ENCODE measurements at regions not wholly inside any gene's neighbourhood (a gene's known extent, or its start where the extent isn't known, plus 50 kb on each side); places are given as distances from the start of the nearest gene placed in this dataset.

- Histone ChIP-seq H3K27ac (ENCODE audit: control insufficient read depth, insufficient read depth) (no peak overlapping the region), H3K4me2 (ENCODE audit: control insufficient read depth, insufficient read depth) (no peak overlapping the region), H3K9me3 (replicated peaks; ENCODE audit: control insufficient read depth, insufficient read depth, low read length) (no peaks in the 10 kb centered on the region; the same call in 2 of the 3 replicates), H3K27me3 (replicated peaks in 1 of 2; ENCODE audit: control insufficient read depth in 2 of 2, insufficient read depth in 2 of 2, low read length in 1 of 2) (no peaks in the 10 kb centered on the region), H3K9ac (ENCODE audit: control insufficient read depth, insufficient read depth, low read length) (no peak overlapping the region), H3K36me3 (ENCODE audit: control insufficient read depth in 2 of 2, insufficient read depth in 2 of 2, low read length in 1 of 2) (no peaks in the 10 kb centered on the region), H2AFZ (ENCODE audit: control insufficient read depth, low read depth, low read length) (no peak overlapping the region), H3K4me1 (ENCODE audit: control insufficient read depth, insufficient read depth, low read length) (no peaks in the 10 kb centered on the region), H3K4me3 (no peak overlapping the region), H3K79me2 (ENCODE audit: control insufficient read depth, insufficient read depth, low read length) (no peaks in the 10 kb centered on the region), H4K20me1 (ENCODE audit: control insufficient read depth, insufficient read depth) (no peaks in the 10 kb centered on the region)
- ChIA-PET SMC1A (ENCODE audit: uncharacterized antibody, unreplicated experiment) (no interaction called here), POLR2A (no interaction called here), CTCF (no interaction called here), RAD21 (ENCODE audit: unreplicated experiment) (no interaction called here)
- intact Hi-C loops (cut with micrococcal nuclease; ENCODE audit: unreplicated experiment) (no loop called here), in situ Hi-C loops (cut with MboI) (no loop called here)
- ATAC-seq: no peak
- no TSS peak for BruUV-seq (replicated peaks)
- WGBS (ENCODE audit: insufficient coverage, insufficient replicate concordance, low lambda C conversion rate, missing lambda C conversion rate): 67% methylated on average over 3 of the region's 3 CpGs
- no peak for DNase-seq (ENCODE audit: low read depth, low spot score)
- FAIRE-seq: no peak
- TF ChIP-seq HDAC2 (IDR thresholded peaks at IDR 0.05) (no peak), MTA2 (IDR thresholded peaks at IDR 0.05; ENCODE audit: low read depth) (no peak), IRF5 (IDR thresholded peaks at IDR 0.05; ENCODE audit: borderline replicate concordance) (no peak), BACH1 (IDR thresholded peaks at IDR 0.05; ENCODE audit: borderline replicate concordance) (no peak), ZBTB40 (IDR thresholded peaks at IDR 0.05; ENCODE audit: borderline replicate concordance) (no peak), IKZF2 (IDR thresholded peaks at IDR 0.05) (no peak), POLR2AphosphoS2 (IDR thresholded peaks at IDR 0.05; ENCODE audit: low read depth, low read length) (no peak), POLR2AphosphoS5 (IDR thresholded peaks at IDR 0.05; ENCODE audit: low read length) (no peak), MEF2B (IDR thresholded peaks at IDR 0.05; ENCODE audit: partially characterized antibody, poor library complexity, severe bottlenecking) (no peak), PAX5 (IDR thresholded peaks at IDR 0.05; ENCODE audit: borderline replicate concordance, low read depth, low read length) (no peak), ASH2L (IDR thresholded peaks at IDR 0.05; ENCODE audit: borderline replicate concordance, low read depth) (no peak), NFXL1 (IDR thresholded peaks at IDR 0.05; ENCODE audit: borderline replicate concordance) (no peak), CHD4 (IDR thresholded peaks at IDR 0.05) (no peak), BMI1 (IDR thresholded peaks at IDR 0.05; ENCODE audit: borderline replicate concordance) (no peak), EZH2 (IDR thresholded peaks at IDR 0.05; ENCODE audit: borderline replicate concordance, control insufficient read depth, low read depth, low read length) (no peak), RAD51 (IDR thresholded peaks at IDR 0.05) (no peak), ATF2 (IDR thresholded peaks at IDR 0.05; ENCODE audit: low read length) (no peak)
These were observed 66.3 kb upstream of the ADGRG2 start for GRCh38 chrX:19188566-19188965.
